HG02981 (cell line): ENCODE measurements at regions not wholly inside any gene's neighbourhood (a gene's known extent, or its start where the extent isn't known, plus 50 kb on each side); places are given as distances from the start of the nearest gene placed in this dataset.

Source experiments
- ATAC-seq: cut with Tn5 transposase; IDR thresholded peaks from one replicate; pipeline ENCODE4 v1.9.1; 2021; ENCODE audit warnings: mild to moderate bottlenecking, moderate library complexity; ENCODE audit not compliant: unreplicated experiment

- no peak for ATAC-seq
Measured at GRCh38 chr1:96236156-96236739, 485.3 kb upstream of the PTBP2 start.

- no peak for ATAC-seq
Measured at GRCh38 chr1:96238426-96238825, 483.2 kb upstream of the PTBP2 start.

GRCh38 chr1:96240438-96240837, 481.1 kb upstream of the PTBP2 start:
- ATAC-seq = no peak

DNA sequence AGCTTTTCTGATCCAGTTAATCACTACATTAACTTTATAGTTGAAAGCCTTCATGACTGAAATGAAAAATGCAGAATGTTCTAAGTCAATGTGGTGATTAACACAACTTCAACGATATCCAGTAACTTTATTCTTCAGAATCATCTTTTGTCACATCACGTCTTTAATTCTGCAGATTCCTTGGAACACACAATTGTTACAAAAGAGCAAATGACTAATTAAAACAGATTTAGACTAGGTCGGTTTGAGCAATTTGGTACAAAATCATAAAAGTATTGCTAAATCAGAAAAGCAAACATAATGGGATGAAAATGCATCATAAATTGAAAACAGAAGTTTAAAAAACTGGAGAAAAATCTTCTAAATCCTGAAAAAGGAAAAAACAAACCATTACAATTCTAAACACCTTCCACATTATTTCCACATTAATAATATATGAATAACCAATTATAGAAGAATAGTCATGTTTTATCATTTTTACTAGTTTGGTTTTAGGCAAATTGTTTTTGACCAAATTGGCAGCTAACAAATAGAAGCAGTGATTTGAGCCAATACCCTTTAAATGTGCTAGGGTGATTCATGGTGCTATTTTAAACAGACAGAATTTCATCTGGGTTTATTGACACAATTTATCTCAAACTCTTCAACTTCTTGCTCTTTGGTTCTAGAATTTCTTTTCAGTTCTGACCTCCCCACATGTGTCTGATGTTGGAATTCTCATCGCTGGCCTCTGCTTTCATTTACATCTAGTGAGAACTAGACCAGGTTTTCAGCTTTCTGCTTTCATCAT, 468.1 kb upstream of the PTBP2 start:
- no peak for ATAC-seq

- no peak for ATAC-seq
Measured at GRCh38 chr1:96256130-96256790, 465.3 kb upstream of the PTBP2 start.

DNA sequence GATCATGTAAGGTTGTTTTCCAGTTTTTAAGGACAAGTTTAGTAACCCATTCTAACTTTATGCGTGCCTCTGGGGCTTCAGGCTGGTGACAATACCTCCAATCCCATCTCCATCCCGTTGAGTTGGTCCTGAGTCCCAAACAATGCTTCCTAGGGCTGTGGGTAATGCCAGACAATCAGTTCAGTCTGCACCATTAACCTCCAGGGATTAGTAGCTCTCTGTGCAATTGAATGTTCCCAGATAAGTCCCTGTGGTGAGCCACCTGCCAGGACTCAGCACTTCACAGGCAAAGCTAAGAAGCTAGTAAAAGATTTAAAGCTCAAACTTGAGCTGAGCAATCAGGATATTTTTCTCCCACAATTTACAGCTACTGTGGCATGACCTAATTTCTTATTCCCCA, 462.2 kb upstream of the PTBP2 start:
- no peak for ATAC-seq

DNA sequence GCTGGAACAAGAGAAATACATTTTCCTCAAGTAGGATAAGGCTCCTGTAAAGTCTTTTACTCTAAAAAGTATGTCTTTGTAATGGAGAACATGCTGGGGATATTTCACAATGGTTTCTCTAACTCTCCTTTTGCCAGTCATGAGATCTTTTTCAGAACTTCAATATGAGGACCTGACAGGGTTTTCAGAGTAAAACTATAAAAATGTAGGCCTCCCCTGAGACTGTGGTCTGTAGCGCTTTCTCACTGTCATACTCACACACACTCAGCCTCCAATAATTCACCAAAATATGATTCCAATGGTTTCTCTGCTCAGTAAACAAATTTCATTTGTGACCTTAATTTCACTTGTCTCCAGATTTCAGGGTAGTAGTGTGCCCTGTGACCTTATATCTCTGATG, 440.1 kb upstream of the PTBP2 start:
- ATAC-seq = no peak

GRCh38 chr1:96290033-96290432, 431.6 kb upstream of the PTBP2 start:
- ATAC-seq = no peak

DNA sequence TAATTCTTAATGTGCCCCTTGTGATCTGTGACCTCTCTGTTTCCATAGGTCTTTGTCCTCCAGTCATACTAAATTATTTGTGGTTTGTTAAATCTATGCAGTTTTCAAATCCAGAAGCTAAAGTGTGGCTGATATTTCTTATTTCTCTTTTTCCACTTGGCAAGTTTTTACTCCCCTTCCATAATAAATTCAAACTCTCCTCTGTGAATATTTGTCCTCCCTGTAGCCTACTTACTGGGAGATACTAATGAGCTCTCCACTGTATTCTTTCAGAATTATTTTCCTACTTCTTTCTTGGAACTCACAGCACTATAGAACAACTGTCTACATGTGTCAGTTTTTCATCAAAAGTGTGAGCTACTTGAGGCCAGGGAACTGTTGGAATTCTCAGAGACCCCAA, 430.8 kb upstream of the PTBP2 start:
- no peak for ATAC-seq

DNA sequence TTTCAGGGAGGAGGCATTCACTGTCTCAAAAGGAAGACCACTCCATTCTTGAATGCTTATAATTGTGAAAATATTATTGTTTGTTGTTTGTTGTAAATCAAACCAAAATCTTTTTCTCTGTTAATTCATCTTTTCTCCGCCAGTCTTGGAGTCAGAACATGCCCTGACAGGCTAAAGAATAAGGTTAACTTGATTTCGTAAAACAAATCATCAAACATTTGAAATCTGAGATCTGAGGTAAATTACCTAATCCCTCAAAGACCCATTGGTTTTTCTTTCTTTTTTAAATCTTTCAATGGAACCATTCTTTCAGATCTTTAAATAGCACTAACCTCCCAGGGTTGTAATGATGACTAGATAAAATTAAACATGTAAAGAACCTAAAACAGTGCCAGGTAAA, 430.1 kb upstream of the PTBP2 start:
- ATAC-seq = no peak

- no peak for ATAC-seq
Measured at GRCh38 chr1:96292141-96292540, 429.4 kb upstream of the PTBP2 start.

DNA sequence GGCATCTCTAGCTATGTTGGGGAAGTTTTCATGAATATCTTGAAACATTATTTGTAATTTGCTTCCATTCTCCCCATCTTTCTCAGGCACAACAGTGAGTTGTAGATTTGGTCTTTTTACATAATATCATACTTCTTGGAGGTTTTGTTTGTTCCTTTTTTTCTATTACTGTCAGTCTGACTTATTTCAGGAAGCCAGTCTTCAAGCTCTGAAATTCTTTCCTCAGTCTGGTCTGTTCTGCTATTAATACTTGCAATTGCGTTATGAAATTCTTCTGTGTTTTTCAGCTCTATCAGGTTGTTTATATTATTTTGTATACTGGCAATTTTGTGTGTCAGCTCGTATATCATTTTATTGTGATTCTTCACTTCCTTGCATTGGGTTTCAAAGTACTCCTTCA, 424.6 kb upstream of the PTBP2 start:
- no peak for ATAC-seq

DNA sequence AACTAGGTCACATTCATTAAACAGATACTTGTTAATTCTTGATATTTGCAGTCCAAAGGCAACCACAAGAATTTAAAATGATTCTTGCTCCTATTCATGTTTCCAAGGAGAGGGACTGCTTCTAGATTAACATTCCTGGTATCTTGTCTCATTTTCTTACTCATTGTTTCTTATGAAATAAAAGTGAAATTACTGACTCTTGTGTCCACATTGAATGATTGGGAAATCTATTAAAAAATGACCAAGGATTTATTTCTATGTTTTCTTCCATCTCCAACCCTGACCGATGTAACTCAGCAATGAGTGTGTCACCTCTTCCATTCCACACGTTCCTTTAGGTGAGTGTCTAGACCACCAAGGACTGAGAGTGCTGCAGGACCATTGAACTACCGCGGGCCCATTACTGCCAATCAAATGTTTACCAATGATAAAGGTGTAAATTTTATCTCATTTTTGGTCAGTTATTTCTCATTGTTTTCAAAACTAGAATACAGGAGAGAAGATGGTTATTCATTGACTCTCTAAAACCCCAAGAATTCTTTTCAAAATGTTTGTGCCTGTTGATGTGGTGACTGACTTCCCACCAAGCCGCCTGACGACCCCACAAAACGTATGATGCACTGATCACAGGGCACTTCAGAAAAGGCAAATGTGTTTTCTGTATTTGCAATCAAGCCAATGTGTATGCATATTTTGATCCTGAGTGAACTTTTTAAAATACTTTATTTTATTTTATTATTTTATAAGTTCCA, 414.6 kb upstream of the PTBP2 start:
- ATAC-seq = no peak

DNA sequence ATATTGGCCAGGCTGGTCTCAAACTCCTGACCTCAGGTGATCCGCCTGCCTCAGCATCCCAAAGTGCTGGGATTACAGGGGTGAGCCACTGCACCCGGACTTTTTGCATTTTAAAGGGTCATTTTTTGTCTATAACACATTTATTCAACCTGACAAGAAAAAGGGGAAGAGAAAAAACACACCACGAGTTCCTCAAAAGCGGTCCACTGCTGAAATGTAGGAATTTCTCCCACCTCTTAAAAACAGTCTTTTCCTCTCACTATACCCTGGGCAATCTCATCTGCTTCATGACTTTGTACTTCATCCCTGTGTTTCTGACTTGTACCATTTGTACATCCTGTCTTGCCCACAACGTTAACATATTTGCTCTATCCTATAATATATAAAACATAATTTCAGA, 413.3 kb upstream of the PTBP2 start:
- ATAC-seq = no peak

GRCh38 chr1:96309783-96310182, 411.8 kb upstream of the PTBP2 start:
- no peak for ATAC-seq

DNA sequence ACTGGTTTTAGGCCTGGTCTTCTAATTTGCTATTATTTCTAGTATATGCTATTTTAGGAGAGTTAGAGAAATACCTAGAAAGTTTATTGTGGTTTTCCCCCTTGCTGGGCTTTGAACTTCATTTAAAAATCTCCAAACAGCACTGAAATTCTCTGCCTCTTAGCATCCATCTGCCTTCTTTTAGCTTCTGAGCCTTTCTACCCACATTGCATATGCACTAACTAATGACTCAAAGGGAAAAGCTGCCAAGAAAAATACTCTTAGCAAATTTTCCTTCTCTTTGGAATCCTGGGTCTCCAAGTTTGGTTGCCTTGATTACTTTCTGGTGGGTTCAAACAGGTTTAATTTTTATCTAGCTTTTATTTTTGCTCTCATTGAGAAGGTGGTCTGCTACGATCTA, 408.4 kb upstream of the PTBP2 start:
- ATAC-seq = no peak

DNA sequence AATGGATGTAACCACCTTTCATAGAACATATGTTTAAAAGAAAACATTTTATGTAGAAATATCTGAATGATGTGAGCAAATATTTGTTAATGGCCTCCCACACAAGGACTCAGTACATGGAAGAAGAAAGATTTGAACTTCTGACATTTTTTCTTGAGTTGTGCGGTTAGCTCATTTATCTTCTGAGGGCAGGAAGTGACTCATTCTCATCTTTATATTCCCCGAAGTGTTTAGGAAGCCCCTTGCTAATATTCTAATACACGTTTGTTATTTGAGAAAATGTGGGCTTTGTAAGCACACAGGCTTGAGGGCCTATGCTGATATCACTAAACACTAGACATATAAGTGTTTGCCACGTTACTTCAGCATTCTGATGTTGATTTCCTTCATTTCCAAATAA, 392.5 kb upstream of the PTBP2 start:
- no peak for ATAC-seq

GRCh38 chr1:96331596-96331995, 390.0 kb upstream of the PTBP2 start:
- ATAC-seq = no peak

- no peak for ATAC-seq
Measured at GRCh38 chr1:96333522-96334235, 387.9 kb upstream of the PTBP2 start.

GRCh38 chr1:96334236-96334557, 387.4 kb upstream of the PTBP2 start:
- no peak for ATAC-seq

GRCh38 chr1:96338622-96339021, 383.0 kb upstream of the PTBP2 start:
- no peak for ATAC-seq
